COLO668 (cell line): ENCODE measurements at regions not wholly inside any gene's neighbourhood (a gene's known extent, or its start where the extent isn't known, plus 50 kb on each side); places are given as distances from the start of the nearest gene placed in this dataset.

Experiments used
- DNase-seq: peaks from one replicate; lab custom pipeline; 2025; ENCODE audit not compliant: unreplicated experiment; lab: John Stamatoyannopoulos, UW

GRCh38 chr6:153645326-153645725 lies 393.7 kb upstream of the OPRM1 start:
- DNase-seq: no peak

- DNase-seq: no peak
Observed at GRCh38 chr6:153644000-153644399, 395.0 kb upstream of the OPRM1 start.

GRCh38 chr6:153634416-153634815 lies 404.6 kb upstream of the OPRM1 start:
- DNase-seq: no peak

- no peak for DNase-seq
Observed at GRCh38 chr6:153625089-153625488, 414.0 kb upstream of the OPRM1 start.

- DNase-seq: no peak
Observed at GRCh38 chr6:153624528-153624927, 414.5 kb upstream of the OPRM1 start.

- no peak for DNase-seq
Observed at GRCh38 chr6:153623496-153623895, 415.5 kb upstream of the OPRM1 start.

GRCh38 chr6:153621491-153621890 lies 417.5 kb upstream of the OPRM1 start:
- DNase-seq: no peak

GRCh38 chr6:153621070-153621469 lies 418.0 kb upstream of the OPRM1 start:
- no peak for DNase-seq

- DNase-seq: no peak
Observed at GRCh38 chr6:153618371-153619322, 420.4 kb upstream of the OPRM1 start.

- peak; percentile 3 for DNase-seq
Observed at GRCh38 chr6:153616506-153616905, 422.5 kb upstream of the OPRM1 start.

GRCh38 chr6:153613719-153614455 lies 425.2 kb upstream of the OPRM1 start:
- DNase-seq: no peak

GRCh38 chr6:153602401-153602800 lies 436.6 kb upstream of the OPRM1 start:
- no peak for DNase-seq

- no peak for DNase-seq
Observed at GRCh38 chr6:153599901-153600300, 439.1 kb upstream of the OPRM1 start.

- DNase-seq: no peak
Observed at GRCh38 chr6:153595903-153596302, 443.1 kb upstream of the OPRM1 start.

GRCh38 chr6:153594871-153595270 lies 444.2 kb upstream of the OPRM1 start:
- no peak for DNase-seq

GRCh38 chr6:153591159-153591558 lies 447.9 kb upstream of the OPRM1 start:
- DNase-seq: no peak

GRCh38 chr6:153590411-153590810 lies 448.6 kb upstream of the OPRM1 start:
- no peak for DNase-seq

- no peak for DNase-seq
Observed at GRCh38 chr6:153588330-153588729, 450.7 kb upstream of the OPRM1 start.

- no peak for DNase-seq
Observed at GRCh38 chr6:153583685-153584084, 452.6 kb upstream of the RGS17 start.

- DNase-seq: no peak
Observed at GRCh38 chr6:153580776-153581175, 449.7 kb upstream of the RGS17 start.

- no peak for DNase-seq
Observed at GRCh38 chr6:153575528-153575927, 444.4 kb upstream of the RGS17 start.

GRCh38 chr6:153574231-153574630 lies 443.1 kb upstream of the RGS17 start:
- no peak for DNase-seq
